Panc1 (cell line): ENCODE measurements at regions not wholly inside any gene's neighbourhood (a gene's known extent, or its start where the extent isn't known, plus 50 kb on each side); places are given as distances from the start of the nearest gene placed in this dataset.

Source experiments
- ATAC-seq: fragments of 200-7000 bp; cut with Tn5 transposase; 2 replicates; pipeline ENCODE4 v1.9.1; 2020; ENCODE audit warnings: mild to moderate bottlenecking, moderate library complexity
- BruUV-seq: library from RNA; stranded (reverse); fragments of 400-500 nt; replicated peaks from 2 replicates; lab custom pipeline; 2021; lab: Mats Ljungman, UMichigan
- CTCF ChIA-PET: fragments of 300-600 bp; sonication (Branson Sonifier 250); formaldehyde crosslinking; loops from one replicate; lab custom pipeline; 2022; ENCODE audit warnings: antibody characterized with exemption; lab: Charles Lee
- POLR2A ChIA-PET: fragments of 300-600 bp; sonication (Branson Sonifier 250); formaldehyde crosslinking; loops from one replicate; lab custom pipeline; 2022; ENCODE audit warnings: antibody characterized with exemption; lab: Charles Lee
- DNase-seq: peaks from one replicate; pipeline ENCODE4 v3.0.0-alpha.2; 2010; ENCODE audit warnings: low read depth, low spot score
- H3K27ac ChIP-seq: 2 replicates; pipeline ENCODE4 v1.5.1; 2011; ENCODE audit warnings: mild to moderate bottlenecking, low read length, inconsistent platforms
- H3K27me3 ChIP-seq: fragments of 200-500 bp; sonication (Bioruptor generic); 2 replicates; pipeline ENCODE4 v1.6.0; 2014; ENCODE audit warnings: low read length, inconsistent platforms; ENCODE audit not compliant: control insufficient read depth, insufficient read depth
- H3K36me3 ChIP-seq: fragments of 200-500 bp; sonication (Bioruptor generic); 2 replicates; pipeline ENCODE4 v1.5.1; 2014; ENCODE audit warnings: inconsistent platforms, mild to moderate bottlenecking, low read length, moderate library complexity; ENCODE audit not compliant: control insufficient read depth, insufficient read depth
- H3K4me1 ChIP-seq: 2 replicates; pipeline ENCODE4 v1.5.1; 2011; ENCODE audit warnings: inconsistent platforms, mild to moderate bottlenecking, low read length, moderate library complexity; ENCODE audit not compliant: control insufficient read depth, insufficient read depth
- H3K4me3 ChIP-seq, 2 experiments: 2 replicates each; pipeline ENCODE4 v1.5.1; 2011 to 2012; ENCODE audit warnings: low read depth in 2 of 2, low read length in 2 of 2, mild to moderate bottlenecking in 2 of 2, inconsistent platforms in 1 of 2, moderate library complexity in 1 of 2
- H3K9me3 ChIP-seq: fragments of 200-500 bp; sonication (Bioruptor generic); 2 replicates; pipeline ENCODE4 v1.5.1; 2014; ENCODE audit warnings: low read depth, mild to moderate bottlenecking, inconsistent platforms, low read length, moderate library complexity; ENCODE audit not compliant: control insufficient read depth, insufficient read depth
- CTCF ChIP-seq: fragments of 450-650 bp; IDR thresholded peaks from 2 replicates; pipeline ENCODE4 v1.5.1; 2017; ENCODE audit warnings: mild to moderate bottlenecking
- POLR2AphosphoS5 ChIP-seq: IDR thresholded peaks from 2 replicates; pipeline ENCODE4 v1.6.1; 2012; ENCODE audit warnings: mild to moderate bottlenecking, low read depth, low read length, moderate library complexity
- REST ChIP-seq, 2 experiments: IDR thresholded peaks; 2 replicates each; pipeline ENCODE4 v1.6.1; 2011 to 2012; ENCODE audit warnings: low read depth in 2 of 2, control low read depth in 1 of 2, low read length in 1 of 2, mild to moderate bottlenecking in 1 of 2, moderate library complexity in 1 of 2; ENCODE audit not compliant: insufficient read depth in 1 of 2
- SIN3A ChIP-seq: IDR thresholded peaks from 2 replicates; pipeline ENCODE4 v1.6.1; 2012; ENCODE audit warnings: low read depth, mild to moderate bottlenecking, low read length, moderate library complexity, borderline replicate concordance; ENCODE audit not compliant: insufficient read depth
- TCF7L2 ChIP-seq: IDR thresholded peaks from 2 replicates; pipeline ENCODE4 v1.6.1; 2011; ENCODE audit warnings: mild to moderate bottlenecking, low read depth, low read length, inconsistent platforms
- in situ Hi-C: cut with HindIII; loops from 2 replicates; pipeline ENCODE4 v1.10.0; 2016; ENCODE audit warnings: low sequenced_read_pairs, low pct_unique_long_range_greater_than_20kb
- intact Hi-C: fragments of 100-400 bp; cut with micrococcal nuclease; formaldehyde crosslinking; loops from one replicate; pipeline ENCODE4 v1.10.0; 2022; ENCODE audit not compliant: unreplicated experiment

- no peaks in the 10 kb centered on the region for H3K36me3 ChIP-seq
- intact Hi-C loops (no loop called here), in situ Hi-C loops (no loop called here)
- no peak overlapping the region for H3K4me3 ChIP-seq
- ChIA-PET CTCF (no interaction called here), POLR2A (no interaction called here)
- no peaks in the 10 kb centered on the region for H3K9me3 ChIP-seq
- H3K27me3 ChIP-seq: no peaks in the 10 kb centered on the region; the same call in 1 of the 2 replicates
- TF ChIP-seq SIN3A: no peak
- no TSS peak for BruUV-seq
- ATAC-seq (no peak), DNase-seq (no peak)
- no peak overlapping the region for H3K27ac ChIP-seq
- no peaks in the 10 kb centered on the region for H3K4me1 ChIP-seq
Measured at GRCh38 chr12:93108985-93109384, 179.9 kb upstream of the EEA1 start.

GRCh38 chr12:93109551-93110203, 180.6 kb upstream of the EEA1 start:
- no peaks in the 10 kb centered on the region for H3K4me1 ChIP-seq

More at GRCh38 chr12:93109551-93110203, 180.6 kb upstream of the EEA1 start:
- ATAC-seq (no peak), DNase-seq (no peak)
- intact Hi-C loops (no loop called here), in situ Hi-C loops (no loop called here)
- no peak for TF ChIP-seq SIN3A
- TF ChIP-seq REST (IDR thresholded peaks at IDR 0.05; ENCODE audit: insufficient read depth in 1 of 2, low read depth in 2 of 2, low read length in 1 of 2): no peak
- TF ChIP-seq TCF7L2: no peak
- TF ChIP-seq CTCF: no peak
- no peak for TF ChIP-seq POLR2AphosphoS5
- H3K27ac ChIP-seq: no peak overlapping the region
- H3K9me3 ChIP-seq: no peaks in the 10 kb centered on the region
- ChIA-PET POLR2A (interaction anchor here (0.6 kb wide), 2 partner anchors 51 to 164 kb away, joined by 3 read pairs; no protein-coding TSS in a partner anchor), CTCF (no interaction called here)
- no peaks in the 10 kb centered on the region for H3K36me3 ChIP-seq
- no peak overlapping the region for H3K4me3 ChIP-seq
- H3K27me3 ChIP-seq: no peaks in the 10 kb centered on the region; the same call in 1 of the 2 replicates
- no TSS peak for BruUV-seq
